IgD-negative memory B cell (primary cell): ENCODE measurements at regions not wholly inside any gene's neighbourhood (a gene's known extent, or its start where the extent isn't known, plus 50 kb on each side); places are given as distances from the start of the nearest gene placed in this dataset.

Experiments
- H3K27ac Mint-ChIP-seq, 3 donors: one replicate each; pipeline ENCODE4 v1.8.0; 2020 to 2022; ENCODE audit warnings: mild to moderate bottlenecking in 3 of 3, mixed read lengths in 3 of 3, moderate library complexity in 1 of 3
- H3K27me3 Mint-ChIP-seq: one replicate; pipeline ENCODE4 v1.8.0; 2021; ENCODE audit warnings: mixed read lengths
- H3K36me3 Mint-ChIP-seq: one replicate; pipeline ENCODE4 v1.8.0; 2020; ENCODE audit warnings: mild to moderate bottlenecking, mixed read lengths
- H3K4me1 Mint-ChIP-seq, 3 donors: one replicate each; pipeline ENCODE4 v1.8.0; 2020 to 2022; ENCODE audit warnings: mixed read lengths in 3 of 3, mild to moderate bottlenecking in 1 of 3
- H3K4me3 Mint-ChIP-seq, 4 donors: one replicate each; pipeline ENCODE4 v1.8.0; 2020 to 2022; ENCODE audit warnings: mild to moderate bottlenecking in 4 of 4, mixed read lengths in 4 of 4, moderate library complexity in 3 of 4
- H3K9me3 Mint-ChIP-seq, 3 donors: one replicate each; pipeline ENCODE4 v1.8.0; 2020 to 2021; ENCODE audit warnings: mixed read lengths in 3 of 3, mild to moderate bottlenecking in 1 of 3

DNA sequence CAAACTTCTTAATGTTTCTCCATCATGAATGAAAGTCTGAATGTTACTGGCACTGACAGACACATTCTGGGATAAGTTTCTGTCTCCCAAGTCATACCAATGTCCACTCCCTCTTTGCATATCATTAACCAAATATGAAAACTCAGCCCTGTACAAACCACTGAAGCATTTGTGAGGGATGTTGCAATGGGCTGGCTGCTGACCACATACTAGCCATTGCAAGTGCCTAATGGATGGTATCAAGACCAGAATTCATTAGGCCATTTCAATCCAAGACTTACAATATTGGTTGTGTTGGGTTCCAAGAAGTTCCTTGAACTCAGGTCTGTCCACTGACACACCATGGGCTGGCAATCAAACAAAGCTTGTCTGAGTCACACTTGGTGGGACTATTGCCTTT lies 73.8 kb downstream of the CBLN2 start:
- Mint-ChIP-seq H3K4me1 (no peaks in the 10 kb centered on the region), H3K27me3 (no peaks in the 10 kb centered on the region), H3K9me3 (peaks cover 0 to 7% (median 1%) of the 10 kb centered on the region in 3 donors), H3K36me3 (no peaks in the 10 kb centered on the region), H3K4me3 (no peak overlapping the region), H3K27ac (peak overlapping the region in 1 of 3 donors; percentile 20)

DNA sequence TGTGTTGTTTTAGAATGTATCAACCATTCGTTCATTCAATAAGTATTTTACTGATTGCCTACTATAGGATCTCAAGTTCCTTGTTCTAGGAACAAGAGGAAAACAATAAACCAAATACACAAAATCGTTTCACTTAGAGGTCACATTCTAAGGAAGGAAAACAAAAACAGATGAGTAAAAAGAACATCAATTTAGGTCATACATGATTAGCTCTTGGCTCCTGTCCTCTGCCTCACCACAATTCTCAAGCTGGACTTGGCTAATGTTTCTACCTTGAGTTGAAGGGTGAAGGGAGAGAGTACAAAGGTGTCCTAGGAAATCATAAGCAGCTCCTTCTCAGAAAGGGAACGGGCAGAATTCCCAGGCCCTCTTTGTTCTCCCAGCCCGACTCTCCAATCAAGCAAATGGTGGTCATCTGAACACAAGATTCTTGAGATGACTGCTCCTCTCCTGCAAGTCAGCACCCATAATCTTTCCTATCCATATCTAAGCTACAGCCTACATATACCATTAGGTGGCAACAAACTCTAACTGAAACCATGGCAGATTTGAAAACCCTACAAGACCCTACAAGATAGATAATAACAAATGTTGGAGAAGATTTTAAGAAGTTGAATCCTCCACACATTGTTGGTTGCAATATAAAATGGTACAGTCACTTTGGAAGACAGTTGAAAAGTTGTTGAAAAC lies 76.0 kb downstream of the CBLN2 start:
- no peaks in the 10 kb centered on the region for H3K27me3 Mint-ChIP-seq
- no peak overlapping the region for H3K27ac Mint-ChIP-seq
- H3K4me3 Mint-ChIP-seq, result no peak overlapping the region
- H3K4me1 Mint-ChIP-seq, result no peaks in the 10 kb centered on the region
- H3K9me3 Mint-ChIP-seq, result peaks cover 0 to 12% (median 2%) of the 10 kb centered on the region in 3 donors
- H3K36me3 Mint-ChIP-seq, result no peaks in the 10 kb centered on the region

DNA sequence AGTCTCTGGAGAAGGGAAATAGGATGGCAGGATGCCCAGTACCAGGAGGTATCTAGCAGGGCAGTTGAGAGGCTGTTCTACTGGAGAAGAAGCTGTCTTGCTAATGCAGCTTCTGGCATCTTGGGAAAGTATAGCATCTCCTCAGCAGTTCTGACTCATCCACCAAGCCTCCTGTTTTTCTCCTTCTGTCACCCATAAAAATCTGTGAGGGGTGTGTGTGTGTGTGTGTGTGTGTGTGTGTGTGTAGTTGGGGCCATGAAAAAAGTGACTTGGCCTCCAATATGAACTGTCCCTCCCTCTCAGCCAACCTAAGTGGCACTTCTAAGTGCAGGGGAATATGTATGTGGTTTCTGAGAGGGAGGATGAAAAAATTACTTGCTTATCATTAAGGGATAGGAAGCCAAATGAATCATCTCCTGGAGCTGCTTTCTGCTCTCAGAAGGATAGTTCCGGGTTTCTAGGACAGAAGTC lies 83.9 kb downstream of the CBLN2 start:
- Mint-ChIP-seq H3K27me3 (no peaks in the 10 kb centered on the region), H3K27ac (no peak overlapping the region), H3K36me3 (no peaks in the 10 kb centered on the region), H3K9me3 (peaks cover 0 to 6% (median 0%) of the 10 kb centered on the region in 3 donors), H3K4me3 (no peak overlapping the region), H3K4me1 (no peaks in the 10 kb centered on the region)

DNA sequence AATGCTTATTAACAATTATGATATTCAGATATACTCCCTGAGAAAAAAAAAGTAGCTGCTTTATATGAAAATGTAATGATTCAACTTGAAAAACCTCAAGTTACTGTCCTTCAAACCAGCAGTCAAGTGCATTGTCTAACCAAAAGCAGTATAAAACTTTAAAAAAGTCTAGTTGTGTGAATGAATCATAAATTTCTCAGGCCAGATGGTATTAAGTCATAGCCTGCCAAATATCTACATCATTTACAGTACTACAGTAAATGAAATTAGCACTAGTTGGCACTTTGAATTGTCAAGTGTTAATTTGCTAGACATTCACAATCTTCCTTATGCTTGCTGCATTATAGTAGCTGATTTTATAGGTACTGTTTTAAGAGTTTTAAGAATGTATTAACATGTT lies 85.9 kb downstream of the CBLN2 start:
- H3K4me3 Mint-ChIP-seq, result no peak overlapping the region
- no peak overlapping the region for H3K27ac Mint-ChIP-seq
- H3K36me3 Mint-ChIP-seq, result peaks cover 1% of the 10 kb centered on the region
- no peaks in the 10 kb centered on the region for H3K27me3 Mint-ChIP-seq
- H3K4me1 Mint-ChIP-seq, result no peaks in the 10 kb centered on the region
- peaks cover 0 to 2% (median 0%) of the 10 kb centered on the region in 3 donors for H3K9me3 Mint-ChIP-seq

DNA sequence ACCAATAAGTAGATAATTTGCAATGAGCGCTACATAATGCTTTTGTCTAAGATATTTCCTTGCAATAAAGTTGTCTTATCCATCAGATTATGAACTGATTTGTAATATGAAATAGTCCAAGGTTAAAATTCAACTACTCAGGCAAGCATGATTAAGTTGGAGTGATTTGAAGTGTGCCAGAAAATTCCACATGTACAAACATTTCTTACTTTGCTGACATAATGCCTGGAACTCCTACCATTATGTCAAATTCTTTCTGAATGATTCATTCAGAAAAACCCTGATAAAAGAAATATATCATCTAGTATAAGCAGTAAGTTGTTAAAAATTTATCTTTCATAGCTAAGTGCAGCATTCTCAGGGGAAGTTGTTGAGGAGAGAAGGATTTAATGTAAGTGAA lies 87.3 kb downstream of the CBLN2 start:
- peaks cover 1% of the 10 kb centered on the region for H3K36me3 Mint-ChIP-seq
- no peak overlapping the region for H3K4me3 Mint-ChIP-seq

DNA sequence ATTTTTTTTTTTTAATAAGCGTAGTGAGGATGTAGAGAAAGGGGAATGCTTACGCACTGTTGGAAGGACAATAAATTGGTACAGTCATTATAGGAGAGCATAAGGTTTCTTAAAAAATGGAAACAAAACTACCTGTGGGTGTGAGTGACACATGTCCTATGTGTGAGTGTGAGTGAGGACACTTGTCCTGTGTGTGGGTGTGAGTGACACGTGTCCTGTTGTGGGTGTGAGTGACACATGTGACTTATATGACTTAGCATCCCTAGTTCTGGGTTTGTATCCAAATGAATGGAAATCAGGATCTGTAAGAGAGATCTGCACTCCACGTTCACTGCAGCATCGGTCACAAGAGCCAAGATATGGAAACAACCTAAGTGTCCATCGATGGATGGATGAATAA lies 91.8 kb downstream of the CBLN2 start:
- Mint-ChIP-seq H3K9me3 (peaks cover 2 to 11% (median 7%) of the 10 kb centered on the region in 3 donors), H3K4me1 (no peaks in the 10 kb centered on the region), H3K36me3 (peaks cover 1% of the 10 kb centered on the region), H3K27ac (no peak overlapping the region), H3K27me3 (no peaks in the 10 kb centered on the region), H3K4me3 (no peak overlapping the region)

More for the DNA sequence above, 87.3 kb downstream of the CBLN2 start:
- peaks cover 2 to 7% (median 7%) of the 10 kb centered on the region in 3 donors for H3K9me3 Mint-ChIP-seq
- no peaks in the 10 kb centered on the region for H3K27me3 Mint-ChIP-seq
- no peak overlapping the region for H3K27ac Mint-ChIP-seq
- H3K4me1 Mint-ChIP-seq, result no peaks in the 10 kb centered on the region

DNA sequence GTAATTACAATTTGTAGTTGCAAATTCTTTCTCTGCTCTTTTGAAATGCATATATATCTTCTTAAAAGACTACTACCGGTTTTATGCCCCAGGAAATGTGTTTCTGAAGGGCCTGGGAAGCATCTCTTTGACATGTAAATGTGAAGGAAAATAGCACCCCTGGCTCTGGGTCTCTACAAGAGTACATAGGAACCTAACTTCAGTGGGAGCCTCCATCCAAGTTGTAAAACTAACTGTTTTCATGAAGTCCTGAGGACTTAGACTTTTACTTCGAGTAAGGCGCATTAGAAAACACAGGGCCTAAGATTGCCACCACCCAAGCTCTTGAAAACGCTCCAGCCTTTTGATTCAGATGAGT lies 99.4 kb downstream of the CBLN2 start:
- Mint-ChIP-seq H3K27ac (no peak overlapping the region), H3K9me3 (peaks cover 0 to 5% (median 0%) of the 10 kb centered on the region in 3 donors), H3K36me3 (no peaks in the 10 kb centered on the region), H3K27me3 (no peaks in the 10 kb centered on the region), H3K4me1 (no peaks in the 10 kb centered on the region), H3K4me3 (no peak overlapping the region)

DNA sequence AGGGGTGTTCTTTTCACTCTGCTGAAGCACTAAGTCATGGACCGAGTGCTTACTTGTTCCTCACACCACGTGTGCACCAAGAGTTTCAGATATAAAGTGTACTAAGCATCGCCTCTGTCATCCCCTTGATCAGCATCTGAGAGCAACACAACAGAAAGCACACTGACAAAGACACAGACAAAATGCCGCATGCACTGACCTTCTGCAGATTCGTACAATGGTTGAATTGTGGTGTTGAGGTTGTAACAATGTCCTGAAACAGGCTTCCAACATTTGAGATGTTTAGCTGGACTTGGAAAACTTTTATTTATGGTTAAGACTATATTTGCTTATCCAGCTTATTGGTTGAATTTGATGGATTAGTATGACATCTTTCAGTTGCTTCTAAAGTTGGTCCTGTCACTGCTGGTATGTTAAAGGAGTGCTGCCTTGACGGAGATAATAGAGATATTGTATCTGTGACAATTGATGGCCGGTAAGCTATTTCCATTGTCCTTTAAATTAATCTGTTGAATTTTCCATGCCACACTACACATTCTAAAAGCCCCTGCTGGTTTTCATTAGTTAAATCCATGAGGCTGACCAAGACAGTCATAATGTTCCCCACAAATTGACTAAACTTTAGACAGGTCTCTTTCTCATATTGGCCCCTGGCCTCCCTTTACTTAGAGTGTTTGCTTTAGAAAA lies 99.9 kb downstream of the CBLN2 start:
- peaks cover 0 to 3% (median 0%) of the 10 kb centered on the region in 3 donors for H3K9me3 Mint-ChIP-seq
- H3K27ac Mint-ChIP-seq, result no peak overlapping the region
- peaks cover 0 to under 1% (median 0%) of the 10 kb centered on the region in 3 donors for H3K4me1 Mint-ChIP-seq
- no peaks in the 10 kb centered on the region for H3K27me3 Mint-ChIP-seq
- no peak overlapping the region for H3K4me3 Mint-ChIP-seq
- H3K36me3 Mint-ChIP-seq, result no peaks in the 10 kb centered on the region

DNA sequence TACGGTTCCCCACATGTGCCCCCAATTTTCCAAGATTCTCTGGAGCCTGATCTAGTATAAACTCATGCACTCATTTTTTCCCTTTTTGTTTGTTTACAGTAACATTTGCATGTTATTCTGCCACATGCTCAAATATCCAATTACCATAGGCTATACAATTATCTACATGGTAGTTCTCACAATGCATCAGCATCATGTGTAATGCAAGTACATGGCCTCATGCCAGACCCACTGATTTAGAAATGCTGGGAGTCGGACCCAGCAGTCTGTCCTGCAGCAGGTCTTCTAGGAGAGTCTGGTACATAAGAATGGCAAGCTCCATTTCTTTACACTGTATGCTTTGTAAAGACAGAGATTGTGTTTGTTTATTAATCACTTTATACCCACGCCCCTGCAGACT lies 107.7 kb downstream of the CBLN2 start:
- Mint-ChIP-seq H3K27ac (no peak overlapping the region), H3K4me3 (no peak overlapping the region), H3K4me1 (peaks cover 0 to 2% (median 0%) of the 10 kb centered on the region in 3 donors), H3K27me3 (no peaks in the 10 kb centered on the region), H3K36me3 (no peaks in the 10 kb centered on the region), H3K9me3 (peaks cover 0 to 3% (median 0%) of the 10 kb centered on the region in 3 donors)

DNA sequence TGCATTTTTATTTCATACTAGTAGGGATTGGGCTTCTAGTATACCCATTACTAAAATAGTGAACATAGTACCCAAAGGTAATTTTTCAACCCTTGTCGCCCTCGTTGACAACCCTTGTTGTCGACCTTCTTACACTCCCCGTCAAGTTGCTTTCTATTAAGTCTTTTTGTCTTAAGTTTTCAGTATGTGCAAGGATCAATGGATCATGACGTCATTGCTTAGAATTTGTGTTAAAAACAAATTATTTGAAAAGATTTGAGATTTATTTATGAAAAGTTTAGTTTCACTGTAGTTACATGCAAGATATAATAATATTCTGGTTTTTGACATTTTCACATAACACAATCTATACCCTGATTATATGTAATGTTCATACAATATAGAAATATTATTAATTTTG lies 110.4 kb downstream of the CBLN2 start:
- Mint-ChIP-seq H3K4me3 (no peak overlapping the region), H3K9me3 (peaks cover 2 to 9% (median 3%) of the 10 kb centered on the region in 3 donors), H3K36me3 (peaks cover 2% of the 10 kb centered on the region), H3K4me1 (peaks cover 0 to 5% (median 0%) of the 10 kb centered on the region in 3 donors), H3K27ac (no peak overlapping the region), H3K27me3 (no peaks in the 10 kb centered on the region)

DNA sequence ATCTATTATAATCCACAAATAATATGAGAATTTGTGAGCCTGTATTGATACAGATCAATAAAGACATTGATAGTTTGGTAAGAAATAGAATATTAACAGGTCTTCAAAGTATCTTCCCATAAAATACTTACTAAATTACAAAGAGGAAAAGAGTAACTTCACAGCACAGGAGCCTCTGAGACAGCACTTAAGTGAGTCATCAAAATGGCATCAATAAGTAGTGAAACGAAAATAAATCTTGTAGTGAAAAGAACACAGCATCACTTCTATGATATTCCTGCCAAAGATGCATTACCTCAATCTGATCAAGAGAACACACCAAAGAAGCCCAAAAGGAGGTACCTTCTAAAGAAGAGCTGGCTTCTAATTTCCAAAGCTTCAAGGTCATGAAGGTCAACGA lies 116.4 kb downstream of the CBLN2 start:
- peaks cover 0 to 5% (median 0%) of the 10 kb centered on the region in 3 donors for H3K4me1 Mint-ChIP-seq
- H3K27me3 Mint-ChIP-seq, result no peaks in the 10 kb centered on the region
- H3K36me3 Mint-ChIP-seq, result peaks cover 2% of the 10 kb centered on the region
- H3K4me3 Mint-ChIP-seq, result no peak overlapping the region
- H3K27ac Mint-ChIP-seq, result no peak overlapping the region
- peaks cover 0 to 13% (median 2%) of the 10 kb centered on the region in 3 donors for H3K9me3 Mint-ChIP-seq

DNA sequence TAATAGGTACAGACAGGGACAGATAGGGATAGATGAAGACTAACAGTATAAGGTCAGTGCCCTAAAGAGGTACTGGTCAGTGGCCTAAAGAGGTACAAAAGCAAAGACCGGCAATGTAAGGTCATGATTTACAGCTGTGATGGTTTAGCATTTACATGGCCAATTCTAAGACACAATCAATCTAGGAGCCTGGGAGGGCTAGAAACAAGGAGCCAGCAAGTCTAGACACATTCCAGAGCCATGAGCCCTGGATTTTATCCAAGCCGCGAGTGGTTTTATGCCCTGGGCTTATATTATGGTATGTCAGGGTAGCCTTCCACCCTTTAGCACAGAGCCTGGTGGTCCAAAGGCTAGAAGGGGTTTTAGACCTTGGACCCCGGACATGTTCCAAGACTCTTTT lies 124.2 kb downstream of the CBLN2 start:
- no peaks in the 10 kb centered on the region for H3K4me1 Mint-ChIP-seq
- H3K9me3 Mint-ChIP-seq, result peaks cover 2 to 8% (median 7%) of the 10 kb centered on the region in 3 donors
- no peaks in the 10 kb centered on the region for H3K27me3 Mint-ChIP-seq
- peak overlapping the region in 1 of 4 donors; percentile 10 for H3K4me3 Mint-ChIP-seq
- H3K27ac Mint-ChIP-seq, result no peak overlapping the region
- no peaks in the 10 kb centered on the region for H3K36me3 Mint-ChIP-seq

DNA sequence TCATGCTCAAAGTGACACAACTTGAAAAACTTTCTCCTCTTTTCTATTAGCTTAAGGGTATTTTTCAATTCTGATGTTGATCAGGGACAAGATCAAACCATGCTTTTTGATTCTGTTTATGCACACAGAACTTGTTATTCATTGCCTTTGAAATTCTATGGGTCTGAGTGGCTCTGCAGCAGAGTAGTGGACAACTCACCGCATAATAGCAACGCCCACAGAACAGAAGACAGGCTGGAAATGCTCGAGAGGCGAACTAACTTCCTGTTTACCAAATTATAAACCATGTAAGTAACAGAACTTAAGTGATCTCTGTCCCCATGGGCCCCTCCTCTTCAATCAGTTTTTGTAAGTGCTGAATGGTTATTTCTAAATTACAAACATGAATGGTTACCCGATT lies 131.2 kb downstream of the CBLN2 start:
- no peak overlapping the region for H3K4me3 Mint-ChIP-seq
- H3K36me3 Mint-ChIP-seq, result no peaks in the 10 kb centered on the region
- peaks cover 5 to 10% (median 7%) of the 10 kb centered on the region in 3 donors for H3K9me3 Mint-ChIP-seq
- no peaks in the 10 kb centered on the region for H3K27me3 Mint-ChIP-seq
- no peak overlapping the region for H3K27ac Mint-ChIP-seq
- no peaks in the 10 kb centered on the region for H3K4me1 Mint-ChIP-seq

DNA sequence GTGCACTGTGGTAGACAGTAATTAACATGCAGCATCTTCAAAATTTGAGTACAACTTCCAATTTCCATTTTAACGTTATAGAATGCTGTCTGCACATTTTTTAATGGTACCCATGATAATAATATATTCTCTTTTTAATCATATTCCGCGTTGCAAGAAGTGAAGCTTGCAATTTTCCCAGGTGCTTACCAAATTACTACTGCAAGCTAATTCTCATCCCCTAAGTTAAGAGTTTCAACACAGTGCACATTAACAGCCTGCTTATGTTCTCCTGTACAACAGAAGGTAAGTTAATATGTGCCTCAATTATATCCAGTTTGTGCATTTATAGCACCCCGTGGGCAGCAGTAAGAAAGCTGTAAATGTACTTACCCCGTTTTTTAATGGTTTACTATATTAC lies 132.9 kb downstream of the CBLN2 start:
- H3K36me3 Mint-ChIP-seq, result no peaks in the 10 kb centered on the region
- H3K27me3 Mint-ChIP-seq, result no peaks in the 10 kb centered on the region
- H3K9me3 Mint-ChIP-seq, result peaks cover 3 to 13% (median 8%) of the 10 kb centered on the region in 3 donors
- no peak overlapping the region for H3K27ac Mint-ChIP-seq
- no peak overlapping the region for H3K4me3 Mint-ChIP-seq
- H3K4me1 Mint-ChIP-seq, result no peaks in the 10 kb centered on the region

DNA sequence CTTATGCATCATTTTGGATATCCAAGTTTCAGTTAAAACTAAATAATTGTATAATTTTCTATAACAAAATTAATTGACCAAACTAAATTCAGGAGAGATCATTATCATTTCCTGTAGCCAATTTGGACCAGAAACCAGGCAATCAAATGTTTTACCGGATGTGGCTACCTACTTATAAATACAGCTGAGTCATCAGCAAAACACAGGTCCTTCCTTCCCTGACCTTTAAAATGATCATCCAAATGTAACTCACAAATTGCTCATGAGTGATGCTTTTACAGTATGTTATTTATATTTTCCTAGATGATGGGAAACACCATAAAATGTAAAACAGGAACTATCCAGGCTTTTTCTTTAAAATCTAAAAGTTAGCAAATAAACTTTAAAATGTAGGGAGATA lies 133.7 kb downstream of the CBLN2 start:
- no peaks in the 10 kb centered on the region for H3K4me1 Mint-ChIP-seq

DNA sequence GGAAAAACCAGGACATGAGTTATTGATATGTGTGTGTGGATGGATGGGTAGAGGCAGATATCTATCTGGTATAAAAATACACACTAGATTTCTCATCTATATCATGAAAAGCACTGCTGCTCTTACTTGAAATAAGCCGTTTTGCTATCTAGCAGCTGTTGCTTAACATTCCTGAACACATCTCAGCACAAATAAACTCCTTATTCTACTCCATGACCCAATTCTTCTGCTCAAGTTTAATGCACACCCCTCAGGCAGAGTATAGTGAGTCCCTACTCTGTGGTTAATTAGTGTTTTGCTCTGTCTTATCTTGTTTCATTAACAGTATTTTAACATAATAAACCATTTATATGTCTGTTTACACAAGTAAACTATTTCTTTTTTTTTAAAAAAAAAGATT lies 134.2 kb downstream of the CBLN2 start:
- Mint-ChIP-seq H3K4me3 (no peak overlapping the region), H3K27me3 (no peaks in the 10 kb centered on the region), H3K27ac (no peak overlapping the region), H3K9me3 (peaks cover 3 to 13% (median 6%) of the 10 kb centered on the region in 3 donors), H3K36me3 (no peaks in the 10 kb centered on the region), H3K4me1 (no peaks in the 10 kb centered on the region)

More for the DNA sequence above, 133.7 kb downstream of the CBLN2 start:
- no peak overlapping the region for H3K27ac Mint-ChIP-seq
- peaks cover 3 to 13% (median 6%) of the 10 kb centered on the region in 3 donors for H3K9me3 Mint-ChIP-seq
- H3K27me3 Mint-ChIP-seq, result no peaks in the 10 kb centered on the region
- H3K4me3 Mint-ChIP-seq, result no peak overlapping the region
- no peaks in the 10 kb centered on the region for H3K36me3 Mint-ChIP-seq
